ENCODE measurements at regions not wholly inside any gene's neighbourhood (a gene's known extent, or its start where the extent isn't known, plus 50 kb on each side); places are given as distances from the start of the nearest gene placed in this dataset.

GRCh38 chr2:2744958-2745715 is 414.1 kb upstream of the MYT1L start:
- TF ChIP-seq CTCF (conservative IDR thresholded peaks at IDR 0.05; ENCODE audit: low read depth, low read length) = no peak
- TF ChIP-seq RCOR1 (IDR thresholded peaks at IDR 0.05; ENCODE audit: insufficient replicate concordance, low read length) = no peak
- TF ChIP-seq POLR2A (IDR thresholded peaks at IDR 0.05; ENCODE audit: low read depth, low read length) = no peak
- TF ChIP-seq USF2 (IDR thresholded peaks at IDR 0.05; ENCODE audit: low read depth, low read length) = no peak
- no peak for TF ChIP-seq ELK1 (IDR thresholded peaks at IDR 0.05; ENCODE audit: borderline replicate concordance, low read depth, low read length)
- TF ChIP-seq BHLHE40 (IDR thresholded peaks at IDR 0.05; ENCODE audit: low read depth, low read length) = no peak
- no peak for TF ChIP-seq MAFK (IDR thresholded peaks at IDR 0.05; ENCODE audit: low read depth, low read length)
- TF ChIP-seq SMC3 (IDR thresholded peaks at IDR 0.05; ENCODE audit: low read depth, low read length) = no peak
- no peak for TF ChIP-seq MXI1 (IDR thresholded peaks at IDR 0.05; ENCODE audit: borderline replicate concordance, low read depth, low read length)
- TF ChIP-seq RAD21 (IDR thresholded peaks at IDR 0.05; ENCODE audit: low read length) = no peak
- TF ChIP-seq RFX5 (IDR thresholded peaks at IDR 0.05; ENCODE audit: low read depth, low read length) = no peak
- TF ChIP-seq MAZ (IDR thresholded peaks at IDR 0.05; ENCODE audit: borderline replicate concordance, low read depth, low read length) = no peak
